ENCODE measurements at regions not wholly inside any gene's neighbourhood (a gene's known extent, or its start where the extent isn't known, plus 50 kb on each side); places are given as distances from the start of the nearest gene placed in this dataset.

GRCh38 chr6:61217714-61218113 is 1068.3 kb downstream of the KHDRBS2 start:
- Histone ChIP-seq H3K9me3 (no peaks in the 10 kb centered on the region), H3K4me1 (no peaks in the 10 kb centered on the region), H3K36me3 (ENCODE audit: insufficient read depth in 1 of 2, low read depth in 1 of 2) (no peaks in the 10 kb centered on the region), H3K27me3 (ENCODE audit: insufficient read depth in 3 of 3, low read length in 2 of 3) (no peaks in the 10 kb centered on the region), H3K27ac (no peak overlapping the region), H3K4me3 (no peak overlapping the region)
- DNase-seq (no peak), ATAC-seq (no peak)
- intact Hi-C loops (cut with DNase I) = no loop called here
- TF ChIP-seq CTCF (IDR thresholded peaks at IDR 0.05) = no peak
- 53 to 76% (median 66%) methylated on average over 2 of the region's 2 CpGs for WGBS, 3 donors

- Histone ChIP-seq H3K9me3 (peaks cover 4% of the 10 kb centered on the region), H3K27me3 (ENCODE audit: insufficient read depth in 3 of 3, low read length in 2 of 3) (no peaks in the 10 kb centered on the region), H3K4me1 (no peaks in the 10 kb centered on the region), H3K27ac (no peak overlapping the region), H3K36me3 (ENCODE audit: insufficient read depth in 1 of 2, low read depth in 1 of 2) (no peaks in the 10 kb centered on the region), H3K4me3 (no peak overlapping the region)
- no peak for TF ChIP-seq CTCF (IDR thresholded peaks at IDR 0.05)
- DNase-seq = no peak
- intact Hi-C loops (cut with DNase I) = no loop called here
- no peak for ATAC-seq
- whole genome bisulfite sequencing, 3 donors = 36 to 46% (median 40%) methylated on average over 1 of the region's 1 CpG
Observed at GRCh38 chr6:61210549-61210948, 1075.5 kb downstream of the KHDRBS2 start.

- no peak for DNase-seq
- intact Hi-C loops (cut with DNase I) = no loop called here
- Histone ChIP-seq H3K4me1 (no peaks in the 10 kb centered on the region), H3K27ac (no peak overlapping the region), H3K4me3 (no peak overlapping the region), H3K36me3 (ENCODE audit: insufficient read depth in 1 of 2, low read depth in 1 of 2) (no peaks in the 10 kb centered on the region), H3K9me3 (peaks cover 4% of the 10 kb centered on the region), H3K27me3 (ENCODE audit: insufficient read depth in 3 of 3, low read length in 2 of 3) (no peaks in the 10 kb centered on the region)
- WGBS, 3 donors = 79 to 85% (median 80%) methylated on average over 1 of the region's 1 CpG
- TF ChIP-seq CTCF (IDR thresholded peaks at IDR 0.05) = no peak
- no peak for ATAC-seq
Observed at GRCh38 chr6:61203966-61204496, 1082.0 kb downstream of the KHDRBS2 start.

- no peak for TF ChIP-seq CTCF (IDR thresholded peaks at IDR 0.05)
- H3K27me3 ChIP-seq (ENCODE audit: insufficient read depth in 3 of 3, low read length in 2 of 3) = no peaks in the 10 kb centered on the region
- no peak for ATAC-seq
- H3K4me3 ChIP-seq = no peak overlapping the region
- H3K4me1 ChIP-seq = no peaks in the 10 kb centered on the region
- 76 to 80% (median 77%) methylated on average over 4 of the region's 4 CpGs for WGBS, 3 donors
- no peaks in the 10 kb centered on the region for H3K9me3 ChIP-seq
- no peak for DNase-seq
- H3K27ac ChIP-seq = no peak overlapping the region
- H3K36me3 ChIP-seq (ENCODE audit: insufficient read depth in 1 of 2, low read depth in 1 of 2) = no peaks in the 10 kb centered on the region
- intact Hi-C loops (cut with DNase I) = no loop called here
Observed at GRCh38 chr6:61200444-61200843, 1085.6 kb downstream of the KHDRBS2 start.

- WGBS, 3 donors = 48 to 53% (median 51%) methylated on average over 3 of the region's 3 CpGs
- Histone ChIP-seq H3K36me3 (ENCODE audit: insufficient read depth in 1 of 2, low read depth in 1 of 2) (no peaks in the 10 kb centered on the region), H3K9me3 (no peaks in the 10 kb centered on the region), H3K27me3 (ENCODE audit: insufficient read depth in 3 of 3, low read length in 2 of 3) (no peaks in the 10 kb centered on the region), H3K4me1 (no peaks in the 10 kb centered on the region), H3K27ac (no peak overlapping the region), H3K4me3 (no peak overlapping the region)
- intact Hi-C loops (cut with DNase I) = no loop called here
- no peak for DNase-seq
- TF ChIP-seq CTCF (IDR thresholded peaks at IDR 0.05) = no peak
- no peak for ATAC-seq
Observed at GRCh38 chr6:61193771-61194170, 1092.3 kb downstream of the KHDRBS2 start.

All from psoas muscle (tissue), 7 donors.